ENCODE measurements at regions not wholly inside any gene's neighbourhood (a gene's known extent, or its start where the extent isn't known, plus 50 kb on each side); places are given as distances from the start of the nearest gene placed in this dataset.

GRCh38 chr11:128388206-128388815 lies 199.0 kb downstream of the ETS1 start:
- no peaks in the 10 kb centered on the region for H3K79me2 ChIP-seq (ENCODE audit: insufficient read depth)
- POLR2A ChIA-PET = no interaction called here
- no peak overlapping the region for H3K4me3 ChIP-seq (ENCODE audit: low read depth in 2 of 2, low read length in 1 of 2)
- H3K4me1 ChIP-seq (ENCODE audit: control insufficient read depth in 1 of 2, insufficient read depth in 2 of 2, low read depth in 1 of 2, low read length in 1 of 2) = peaks cover 0 to 25% of the 10 kb centered on the region in 2 experiments; a peak in 2 of 4 replicates
- no peak overlapping the region for H3K27ac ChIP-seq (ENCODE audit: low read depth in 2 of 2, low read length in 1 of 2)
- CTCF ChIA-PET = interaction anchor here (1.7 kb wide), 1 partner anchor 242 kb away, joined by 4 read pairs; no protein-coding TSS in a partner anchor
- H3K36me3 ChIP-seq (replicated peaks in 1 of 2; ENCODE audit: control insufficient read depth in 1 of 2, insufficient read depth in 2 of 2, low read length in 1 of 2) = no peaks in the 10 kb centered on the region
- no peak overlapping the region for H3K9ac ChIP-seq
- H3K9me3 ChIP-seq = no peaks in the 10 kb centered on the region
- no peaks in the 10 kb centered on the region for H3K27me3 ChIP-seq (ENCODE audit: insufficient read depth)
- no peak for TF ChIP-seq ELF1 (IDR thresholded peaks at IDR 0.05)
- no peak for TF ChIP-seq TCF12 (IDR thresholded peaks at IDR 0.05)
- no peak for TF ChIP-seq RAD21 (IDR thresholded peaks at IDR 0.05; ENCODE audit: low read length)
- TF ChIP-seq JUND (IDR thresholded peaks at IDR 0.05) = no peak
- no peak for TF ChIP-seq SMC3 (IDR thresholded peaks at IDR 0.05; ENCODE audit: low read depth, low read length)
- TF ChIP-seq CTCF (IDR thresholded peaks at IDR 0.05) = no peak
- no peak for TF ChIP-seq FOSL2 (IDR thresholded peaks at IDR 0.05; ENCODE audit: borderline replicate concordance, low read depth)
- no peak for TF ChIP-seq USF2 (IDR thresholded peaks at IDR 0.05; ENCODE audit: borderline replicate concordance, low read depth, low read length)
- no peak for TF ChIP-seq PBX3 (IDR thresholded peaks at IDR 0.05)
- no peak for TF ChIP-seq FOXM1 (IDR thresholded peaks at IDR 0.05; ENCODE audit: low read depth)
- TF ChIP-seq REST (IDR thresholded peaks at IDR 0.05; ENCODE audit: low read depth, low read length) = no peak
- TF ChIP-seq YY1 (IDR thresholded peaks at IDR 0.05; ENCODE audit: low read depth) = no peak
- TF ChIP-seq TAF1 (IDR thresholded peaks at IDR 0.05; ENCODE audit: borderline replicate concordance, low read depth, low read length) = no peak
- no peak for TF ChIP-seq RCOR1 (IDR thresholded peaks at IDR 0.05; ENCODE audit: low read length)
- TF ChIP-seq RXRA (IDR thresholded peaks at IDR 0.05; ENCODE audit: borderline replicate concordance, low read depth) = no peak
- TF ChIP-seq CHD2 (IDR thresholded peaks at IDR 0.05; ENCODE audit: low read length, partially characterized antibody) = no peak
- 86% methylated on average over 5 of the region's 5 CpGs for WGBS (ENCODE audit: low lambda C conversion rate)
- no peak for DNase-seq
- no peak overlapping the region for H2AFZ ChIP-seq (ENCODE audit: low read depth)
- H3F3A ChIP-seq (replicated peaks; ENCODE audit: insufficient read depth) = no peaks in the 10 kb centered on the region
- no peaks in the 10 kb centered on the region for H3K9me2 ChIP-seq
- no peaks in the 10 kb centered on the region for H4K20me1 ChIP-seq (ENCODE audit: insufficient read depth)
- no peak overlapping the region for H3K4me2 ChIP-seq

Data from SK-N-SH (cell line).